SK-N-SH (cell line): ENCODE measurements at regions not wholly inside any gene's neighbourhood (a gene's known extent, or its start where the extent isn't known, plus 50 kb on each side); places are given as distances from the start of the nearest gene placed in this dataset.

ENCODE experiments used
- CTCF ChIA-PET: fragments of 300-600, 350-600 bp; formaldehyde crosslinking; extraction: SDS; loops from one replicate; lab custom pipeline; 2021; lab: Yijun Ruan, JAX
- POLR2A ChIA-PET: fragments of 350-600 bp; sonication (Branson Sonifier 250); formaldehyde crosslinking; extraction: SDS; loops from one replicate; lab custom pipeline; 2020; ENCODE audit warnings: antibody characterized with exemption, inconsistent platforms; lab: Yijun Ruan, JAX
- DNase-seq: peaks from one replicate; pipeline ENCODE4 v3.0.0; 2012
- H2AFZ ChIP-seq: fragments of 200-600 bp; sonication (generic); 2 replicates; pipeline ENCODE4 v1.8.1; 2016; ENCODE audit warnings: antibody characterized with exemption, mild to moderate bottlenecking, low read depth
- H3F3A ChIP-seq: fragments of 200-600 bp; sonication (generic); replicated peaks from 2 replicates; pipeline ENCODE3; 2016; ENCODE audit warnings: antibody characterized with exemption, mild to moderate bottlenecking; ENCODE audit not compliant: insufficient read depth
- H3K27ac ChIP-seq, 2 experiments: fragments of 200-500 bp in 1 of 2; fragments of 200-600 bp in 1 of 2; sonication (Bioruptor generic) in 1 of 2; sonication (generic), shearing (Covaris generic) in 1 of 2; 2 replicates each; pipeline versions ENCODE4 v1.5.1 to v1.6.1; 2014 to 2016; ENCODE audit warnings: low read depth in 2 of 2, inconsistent platforms in 1 of 2, low read length in 1 of 2, mild to moderate bottlenecking in 1 of 2, mixed read lengths in 1 of 2
- H3K27me3 ChIP-seq: fragments of 200-600 bp; sonication (generic), shearing (Covaris generic); 2 replicates; pipeline ENCODE4 v1.6.1; 2016; ENCODE audit warnings: mixed run types; ENCODE audit not compliant: insufficient read depth
- H3K36me3 ChIP-seq, 2 experiments: fragments of 200-500 bp in 1 of 2; fragments of 200-600 bp in 1 of 2; sonication (Bioruptor generic) in 1 of 2; sonication (generic) in 1 of 2; replicated peaks in 1 of 2; 2 replicates each; pipeline versions ENCODE3 to v1.5.1; 2014 to 2016; ENCODE audit warnings: low read length in 1 of 2, mild to moderate bottlenecking in 1 of 2; ENCODE audit not compliant: insufficient read depth in 2 of 2, control insufficient read depth in 1 of 2
- H3K4me1 ChIP-seq, 2 experiments: fragments of 200-500 bp in 1 of 2; fragments of 200-600 bp in 1 of 2; sonication (Bioruptor generic) in 1 of 2; sonication (generic), shearing (Covaris generic) in 1 of 2; 2 replicates each; pipeline versions ENCODE4 v1.5.1 to v1.6.1; 2014 to 2016; ENCODE audit warnings: low read depth in 1 of 2, low read length in 1 of 2, mixed run types in 1 of 2; ENCODE audit not compliant: insufficient read depth in 2 of 2, control insufficient read depth in 1 of 2
- H3K4me2 ChIP-seq: fragments of 200-600 bp; sonication (generic), shearing (Covaris generic); 2 replicates; pipeline ENCODE4 v1.6.1; 2017; ENCODE audit warnings: mixed run types
- H3K4me3 ChIP-seq, 2 experiments: fragments of 200-500 bp in 1 of 2; fragments of 200-600 bp in 1 of 2; sonication (Bioruptor generic) in 1 of 2; sonication (generic), shearing (Covaris generic) in 1 of 2; 2 replicates each; pipeline versions ENCODE4 v1.5.1 to v1.8.1; 2014 to 2016; ENCODE audit warnings: low read depth in 2 of 2, inconsistent platforms in 1 of 2, low read length in 1 of 2, mild to moderate bottlenecking in 1 of 2, mixed read lengths in 1 of 2, moderate library complexity in 1 of 2
- H3K79me2 ChIP-seq: fragments of 200-600 bp; sonication (generic); 2 replicates; pipeline ENCODE4 v1.8.1; 2017; ENCODE audit warnings: mild to moderate bottlenecking; ENCODE audit not compliant: insufficient read depth
- H3K9ac ChIP-seq: fragments of 200-600 bp; sonication (generic); 2 replicates; pipeline ENCODE4 v1.6.1; 2017; ENCODE audit warnings: mixed run types
- H3K9me2 ChIP-seq: fragments of 200-600 bp; sonication (generic); 2 replicates; pipeline ENCODE4 v1.6.1; 2017; ENCODE audit warnings: mixed run types
- H3K9me3 ChIP-seq: fragments of 200-600 bp; sonication (generic); 2 replicates; pipeline ENCODE4 v1.6.1; 2017; ENCODE audit warnings: mixed run types, mild to moderate bottlenecking, moderate library complexity
- H4K20me1 ChIP-seq: fragments of 200-600 bp; sonication (generic); 2 replicates; pipeline ENCODE4 v1.6.1; 2017; ENCODE audit warnings: mild to moderate bottlenecking, mixed run types; ENCODE audit not compliant: insufficient read depth
- CHD2 ChIP-seq: fragments of 150-350 bp; IDR thresholded peaks from 2 replicates; pipeline ENCODE4 v1.6.1; 2018; ENCODE audit warnings: low read length; ENCODE audit not compliant: partially characterized antibody
- CTCF ChIP-seq: fragments of 200-600 bp; sonication (generic); IDR thresholded peaks from 2 replicates; pipeline ENCODE4 v1.6.1; 2017; ENCODE audit warnings: antibody characterized with exemption, mild to moderate bottlenecking, moderate library complexity
- ELF1 ChIP-seq: IDR thresholded peaks from 2 replicates; pipeline ENCODE4 v1.4.0; 2012
- FOXJ3 ChIP-seq: sonication (generic); formaldehyde crosslinking; IDR thresholded peaks from 2 replicates; pipeline ENCODE4 v1.5.1; 2020; ENCODE audit warnings: mild to moderate bottlenecking, missing genetic modification reagents
- GATA2 ChIP-seq: sonication (generic); formaldehyde crosslinking; IDR thresholded peaks from 2 replicates; pipeline ENCODE4 v1.5.0; 2020; ENCODE audit warnings: mild to moderate bottlenecking, missing genetic modification reagents
- MXI1 ChIP-seq: IDR thresholded peaks from 2 replicates; pipeline ENCODE4 v1.6.1; 2012; ENCODE audit warnings: mild to moderate bottlenecking, low read depth, low read length, improper control_type of control experiment
- NFIC ChIP-seq: IDR thresholded peaks from 2 replicates; pipeline ENCODE4 v1.4.0; 2012; ENCODE audit warnings: borderline replicate concordance
- NRF1 ChIP-seq: IDR thresholded peaks from 2 replicates; pipeline ENCODE4 v1.6.1; 2012; ENCODE audit warnings: low read depth, mild to moderate bottlenecking, low read length
- RAD21 ChIP-seq: IDR thresholded peaks from 2 replicates; pipeline ENCODE4 v1.6.1; 2012; ENCODE audit warnings: mild to moderate bottlenecking, low read length
- RFX5 ChIP-seq: IDR thresholded peaks from 2 replicates; pipeline ENCODE4 v1.6.1; 2012; ENCODE audit warnings: mild to moderate bottlenecking, improper control_type of control experiment, low read length
- RXRA ChIP-seq: IDR thresholded peaks from 2 replicates; pipeline ENCODE4 v1.4.0; 2012; ENCODE audit warnings: low read depth, mild to moderate bottlenecking, borderline replicate concordance
- SMC3 ChIP-seq: IDR thresholded peaks from 2 replicates; pipeline ENCODE4 v1.6.1; 2012; ENCODE audit warnings: low read depth, low read length, improper control_type of control experiment
- TAF1 ChIP-seq: IDR thresholded peaks from 2 replicates; pipeline ENCODE4 v1.6.1; 2012; ENCODE audit warnings: low read depth, mild to moderate bottlenecking, low read length, moderate library complexity, borderline replicate concordance
- TCF12 ChIP-seq: IDR thresholded peaks from 2 replicates; pipeline ENCODE4 v1.4.0; 2012
- TEAD4 ChIP-seq: IDR thresholded peaks from 2 replicates; pipeline ENCODE4 v1.4.0; 2012; ENCODE audit warnings: mild to moderate bottlenecking, borderline replicate concordance; ENCODE audit not compliant: insufficient read depth
- ZBTB33 ChIP-seq: IDR thresholded peaks from 2 replicates; pipeline ENCODE4 v1.4.0; 2012; ENCODE audit warnings: low read depth, borderline replicate concordance
- WGBS: methylation state at CpG from one replicate; pipeline ENCODE4 v1.1.6; 2017; ENCODE audit warnings: low lambda C conversion rate; 5-methylcytosine and 5-hydroxymethylcytosine counted together
- TF ChIP-seq, protein P1 (sequence below): IDR thresholded peaks from 2 replicates; pipeline ENCODE4; 2012
- TF ChIP-seq, protein P2 (sequence below): IDR thresholded peaks from 2 replicates; pipeline ENCODE4 v1.4.0; 2012; ENCODE audit warnings: low read depth, borderline replicate concordance
- TF ChIP-seq, protein P3 (sequence below): fragments of 150-350 bp; IDR thresholded peaks from 2 replicates; pipeline ENCODE4 v1.6.1; 2016; ENCODE audit warnings: mild to moderate bottlenecking, low read depth, low read length
- TF ChIP-seq, protein P4 (sequence below): fragments of 150-350 bp; IDR thresholded peaks from 2 replicates; pipeline ENCODE4 v1.6.1; 2017; ENCODE audit warnings: antibody characterized with exemption, low read length, low read depth, borderline replicate concordance

DNA sequence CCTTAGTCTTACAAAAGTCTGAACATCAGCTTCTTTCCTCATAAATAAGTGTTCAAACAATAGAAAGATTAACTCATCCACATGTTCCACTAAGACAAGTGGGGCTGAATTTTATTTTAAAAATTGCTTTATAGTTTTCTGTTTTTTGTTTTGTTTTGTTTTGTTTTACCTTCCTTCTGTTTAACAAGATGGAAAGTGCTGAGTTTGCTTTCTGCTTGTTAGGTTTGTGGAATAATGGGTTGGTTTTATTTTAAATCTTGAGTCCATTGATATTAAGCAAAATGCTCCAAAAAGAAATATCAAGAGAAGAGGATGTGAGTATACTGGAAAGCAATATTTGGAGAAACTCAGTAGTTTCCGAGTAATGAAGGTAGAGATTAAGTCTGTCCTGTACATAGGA lies 458.7 kb downstream of the FAT4 start:
- H3F3A ChIP-seq: no peaks in the 10 kb centered on the region
- ChIA-PET POLR2A (no interaction called here), CTCF (no interaction called here)
- no peaks in the 10 kb centered on the region for H3K4me1 ChIP-seq
- no peak overlapping the region for H2AFZ ChIP-seq
- H4K20me1 ChIP-seq: no peaks in the 10 kb centered on the region
- H3K9me3 ChIP-seq: no peaks in the 10 kb centered on the region
- no peak overlapping the region for H3K4me3 ChIP-seq
- H3K4me2 ChIP-seq: no peak overlapping the region
- H3K27ac ChIP-seq: no peak overlapping the region
- no peaks in the 10 kb centered on the region for H3K9me2 ChIP-seq
- DNase-seq: no peak
- no peak overlapping the region for H3K9ac ChIP-seq
- no peaks in the 10 kb centered on the region for H3K79me2 ChIP-seq
- H3K27me3 ChIP-seq: no peaks in the 10 kb centered on the region
- WGBS: 100% methylated on average over 1 of the region's 1 CpG
- no peaks in the 10 kb centered on the region for H3K36me3 ChIP-seq
- TF ChIP-seq RFX5: no peak
- no peak for TF ChIP-seq ZBTB33
- TF ChIP-seq FOXJ3: no peak
- TF ChIP-seq TAF1: no peak
- no peak for TF ChIP-seq CHD2
- no peak for TF ChIP-seq TCF12
- no peak for TF ChIP-seq SMC3
- TF ChIP-seq ELF1: no peak
- TF ChIP-seq, protein P1, sequence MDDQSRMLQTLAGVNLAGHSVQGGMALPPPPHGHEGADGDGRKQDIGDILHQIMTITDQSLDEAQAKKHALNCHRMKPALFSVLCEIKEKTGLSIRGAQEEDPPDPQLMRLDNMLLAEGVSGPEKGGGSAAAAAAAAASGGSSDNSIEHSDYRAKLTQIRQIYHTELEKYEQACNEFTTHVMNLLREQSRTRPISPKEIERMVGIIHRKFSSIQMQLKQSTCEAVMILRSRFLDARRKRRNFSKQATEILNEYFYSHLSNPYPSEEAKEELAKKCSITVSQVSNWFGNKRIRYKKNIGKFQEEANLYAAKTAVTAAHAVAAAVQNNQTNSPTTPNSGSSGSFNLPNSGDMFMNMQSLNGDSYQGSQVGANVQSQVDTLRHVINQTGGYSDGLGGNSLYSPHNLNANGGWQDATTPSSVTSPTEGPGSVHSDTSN: no peak
- TF ChIP-seq, all 33 proteins: peak for 0

GRCh38 chr4:125773931-125774330 lies 459.2 kb downstream of the FAT4 start:
- no peak overlapping the region for H3K4me3 ChIP-seq
- no peaks in the 10 kb centered on the region for H3K9me3 ChIP-seq
- H3K27me3 ChIP-seq: no peaks in the 10 kb centered on the region
- no peak overlapping the region for H3K27ac ChIP-seq
- H3K9me2 ChIP-seq: no peaks in the 10 kb centered on the region
- H3K4me2 ChIP-seq: no peak overlapping the region
- no peak for DNase-seq
- CTCF ChIA-PET: no interaction called here
- no peaks in the 10 kb centered on the region for H3F3A ChIP-seq
- POLR2A ChIA-PET: no interaction called here
- no peaks in the 10 kb centered on the region for H4K20me1 ChIP-seq
- no peaks in the 10 kb centered on the region for H3K36me3 ChIP-seq
- 88% methylated on average over 2 of the region's 2 CpGs for whole genome bisulfite sequencing
- no peak overlapping the region for H2AFZ ChIP-seq
- H3K4me1 ChIP-seq: no peaks in the 10 kb centered on the region
- TF ChIP-seq ELF1: no peak
- no peak for TF ChIP-seq NRF1
- TF ChIP-seq RFX5: no peak
- TF ChIP-seq CHD2: no peak
- no peak for TF ChIP-seq MXI1
- TF ChIP-seq GATA2 (CRISPR knock-in tag): no peak
- no peak for TF ChIP-seq TCF12
- TF ChIP-seq, protein P2, sequence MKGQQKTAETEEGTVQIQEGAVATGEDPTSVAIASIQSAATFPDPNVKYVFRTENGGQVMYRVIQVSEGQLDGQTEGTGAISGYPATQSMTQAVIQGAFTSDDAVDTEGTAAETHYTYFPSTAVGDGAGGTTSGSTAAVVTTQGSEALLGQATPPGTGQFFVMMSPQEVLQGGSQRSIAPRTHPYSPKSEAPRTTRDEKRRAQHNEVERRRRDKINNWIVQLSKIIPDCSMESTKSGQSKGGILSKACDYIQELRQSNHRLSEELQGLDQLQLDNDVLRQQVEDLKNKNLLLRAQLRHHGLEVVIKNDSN: no peak
- TF ChIP-seq, protein P3, sequence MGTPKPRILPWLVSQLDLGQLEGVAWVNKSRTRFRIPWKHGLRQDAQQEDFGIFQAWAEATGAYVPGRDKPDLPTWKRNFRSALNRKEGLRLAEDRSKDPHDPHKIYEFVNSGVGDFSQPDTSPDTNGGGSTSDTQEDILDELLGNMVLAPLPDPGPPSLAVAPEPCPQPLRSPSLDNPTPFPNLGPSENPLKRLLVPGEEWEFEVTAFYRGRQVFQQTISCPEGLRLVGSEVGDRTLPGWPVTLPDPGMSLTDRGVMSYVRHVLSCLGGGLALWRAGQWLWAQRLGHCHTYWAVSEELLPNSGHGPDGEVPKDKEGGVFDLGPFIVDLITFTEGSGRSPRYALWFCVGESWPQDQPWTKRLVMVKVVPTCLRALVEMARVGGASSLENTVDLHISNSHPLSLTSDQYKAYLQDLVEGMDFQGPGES: no peak
- TF ChIP-seq RXRA: no peak
- TF ChIP-seq RAD21: no peak
- no peak for TF ChIP-seq TAF1
- TF ChIP-seq, protein P4, sequence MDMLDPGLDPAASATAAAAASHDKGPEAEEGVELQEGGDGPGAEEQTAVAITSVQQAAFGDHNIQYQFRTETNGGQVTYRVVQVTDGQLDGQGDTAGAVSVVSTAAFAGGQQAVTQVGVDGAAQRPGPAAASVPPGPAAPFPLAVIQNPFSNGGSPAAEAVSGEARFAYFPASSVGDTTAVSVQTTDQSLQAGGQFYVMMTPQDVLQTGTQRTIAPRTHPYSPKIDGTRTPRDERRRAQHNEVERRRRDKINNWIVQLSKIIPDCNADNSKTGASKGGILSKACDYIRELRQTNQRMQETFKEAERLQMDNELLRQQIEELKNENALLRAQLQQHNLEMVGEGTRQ: no peak
- TF ChIP-seq TEAD4: no peak
- no peak for TF ChIP-seq NFIC
- no peak for TF ChIP-seq CTCF
- TF ChIP-seq, all 33 proteins: peak for 0
- H3K79me2 ChIP-seq: no peaks in the 10 kb centered on the region
- no peak overlapping the region for H3K9ac ChIP-seq
